ENCODE measurements at regions not wholly inside any gene's neighbourhood (a gene's known extent, or its start where the extent isn't known, plus 50 kb on each side); places are given as distances from the start of the nearest gene placed in this dataset.
A peak's percentile ranks its signal among the peaks of the same experiment; 100 is the strongest.

GRCh38 chr13:77838271-77838670 is 80.4 kb downstream of the EDNRB start:
- no peak overlapping the region for H3K4me3 ChIP-seq (ENCODE audit: low read length)
- peaks cover 5% of the 10 kb centered on the region for H3K4me1 ChIP-seq (ENCODE audit: insufficient read depth, low read length)

GRCh38 chr13:77836423-77836822 is 82.2 kb downstream of the EDNRB start:
- Histone ChIP-seq H3K9me3 (ENCODE audit: insufficient read depth, low read depth, low read length) (peaks cover 10% of the 10 kb centered on the region), H3K27me3 (ENCODE audit: insufficient read depth, low read length) (no peaks in the 10 kb centered on the region), H3K36me3 (ENCODE audit: insufficient read depth, low read length) (no peaks in the 10 kb centered on the region), H3K4me3 (ENCODE audit: low read length) (no peak overlapping the region), H3K27ac (ENCODE audit: low read depth, low read length) (no peak overlapping the region), H3K4me1 (ENCODE audit: insufficient read depth, low read length) (peaks cover 6% of the 10 kb centered on the region), H3K9ac (ENCODE audit: low read depth, low read length) (no peak overlapping the region)
- WGBS: 98% methylated on average over 3 of the region's 3 CpGs

More at GRCh38 chr13:77838271-77838670, 80.4 kb downstream of the EDNRB start:
- WGBS: 91% methylated on average over 2 of the region's 2 CpGs
- H3K9me3 ChIP-seq (ENCODE audit: insufficient read depth, low read depth, low read length): peaks cover 10% of the 10 kb centered on the region
- H3K36me3 ChIP-seq (ENCODE audit: insufficient read depth, low read length): no peaks in the 10 kb centered on the region
- H3K9ac ChIP-seq (ENCODE audit: low read depth, low read length): no peak overlapping the region
- no peak overlapping the region for H3K27ac ChIP-seq (ENCODE audit: low read depth, low read length)
- no peaks in the 10 kb centered on the region for H3K27me3 ChIP-seq (ENCODE audit: insufficient read depth, low read length)

GRCh38 chr13:77833331-77833863 is 85.2 kb downstream of the EDNRB start:
- peaks cover 6% of the 10 kb centered on the region for H3K4me1 ChIP-seq (ENCODE audit: insufficient read depth, low read length)
- H3K27me3 ChIP-seq (ENCODE audit: insufficient read depth, low read length): no peaks in the 10 kb centered on the region
- H3K27ac ChIP-seq (ENCODE audit: low read depth, low read length): no peak overlapping the region
- H3K36me3 ChIP-seq (ENCODE audit: insufficient read depth, low read length): no peaks in the 10 kb centered on the region
- H3K9me3 ChIP-seq (ENCODE audit: insufficient read depth, low read depth, low read length): peaks cover 5% of the 10 kb centered on the region
- H3K4me3 ChIP-seq (ENCODE audit: low read length): no peak overlapping the region
- no CpG with 5 or more reads among the region's 2 CpGs for WGBS
- no peak overlapping the region for H3K9ac ChIP-seq (ENCODE audit: low read depth, low read length)

GRCh38 chr13:77832339-77833100 is 86.1 kb downstream of the EDNRB start:
- Histone ChIP-seq H3K27ac (ENCODE audit: low read depth, low read length) (peak overlapping the region; percentile 26; the same call in 1 of the 2 replicates), H3K9me3 (ENCODE audit: insufficient read depth, low read depth, low read length) (no peaks in the 10 kb centered on the region), H3K9ac (ENCODE audit: low read depth, low read length) (no peak overlapping the region), H3K4me3 (ENCODE audit: low read length) (no peak overlapping the region), H3K4me1 (ENCODE audit: insufficient read depth, low read length) (peaks cover 6% of the 10 kb centered on the region), H3K36me3 (ENCODE audit: insufficient read depth, low read length) (no peaks in the 10 kb centered on the region), H3K27me3 (ENCODE audit: insufficient read depth, low read length) (no peaks in the 10 kb centered on the region)
- WGBS: 94% methylated on average over 2 of the region's 2 CpGs

- Histone ChIP-seq H3K27ac (ENCODE audit: low read depth, low read length) (no peak overlapping the region), H3K9me3 (ENCODE audit: insufficient read depth, low read depth, low read length) (no peaks in the 10 kb centered on the region), H3K4me1 (ENCODE audit: insufficient read depth, low read length) (peaks cover 6% of the 10 kb centered on the region), H3K4me3 (ENCODE audit: low read length) (no peak overlapping the region), H3K9ac (ENCODE audit: low read depth, low read length) (no peak overlapping the region), H3K27me3 (ENCODE audit: insufficient read depth, low read length) (no peaks in the 10 kb centered on the region), H3K36me3 (ENCODE audit: insufficient read depth, low read length) (no peaks in the 10 kb centered on the region)
- WGBS: 95% methylated on average over 5 of the region's 5 CpGs
Measured at GRCh38 chr13:77831866-77832265, 86.8 kb downstream of the EDNRB start.

- H3K36me3 ChIP-seq (ENCODE audit: insufficient read depth, low read length): no peaks in the 10 kb centered on the region
- H3K4me3 ChIP-seq (ENCODE audit: low read length): no peak overlapping the region
- peaks cover 6% of the 10 kb centered on the region for H3K4me1 ChIP-seq (ENCODE audit: insufficient read depth, low read length)
- H3K27me3 ChIP-seq (ENCODE audit: insufficient read depth, low read length): no peaks in the 10 kb centered on the region
- H3K9ac ChIP-seq (ENCODE audit: low read depth, low read length): no peak overlapping the region
- no peaks in the 10 kb centered on the region for H3K9me3 ChIP-seq (ENCODE audit: insufficient read depth, low read depth, low read length)
- no peak overlapping the region for H3K27ac ChIP-seq (ENCODE audit: low read depth, low read length)
Measured at GRCh38 chr13:77829963-77830362, 88.7 kb downstream of the EDNRB start.

- Histone ChIP-seq H3K27ac (ENCODE audit: low read depth, low read length) (no peak overlapping the region), H3K9me3 (ENCODE audit: insufficient read depth, low read depth, low read length) (no peaks in the 10 kb centered on the region), H3K27me3 (ENCODE audit: insufficient read depth, low read length) (no peaks in the 10 kb centered on the region), H3K4me3 (ENCODE audit: low read length) (no peak overlapping the region), H3K36me3 (ENCODE audit: insufficient read depth, low read length) (no peaks in the 10 kb centered on the region), H3K4me1 (ENCODE audit: insufficient read depth, low read length) (peaks cover 6% of the 10 kb centered on the region), H3K9ac (ENCODE audit: low read depth, low read length) (no peak overlapping the region)
Measured at GRCh38 chr13:77828799-77829198, 89.8 kb downstream of the EDNRB start.

GRCh38 chr13:77827332-77827731 is 91.3 kb downstream of the EDNRB start:
- H3K36me3 ChIP-seq (ENCODE audit: insufficient read depth, low read length): no peaks in the 10 kb centered on the region
- H3K27me3 ChIP-seq (ENCODE audit: insufficient read depth, low read length): no peaks in the 10 kb centered on the region
- H3K9ac ChIP-seq (ENCODE audit: low read depth, low read length): no peak overlapping the region
- H3K4me1 ChIP-seq (ENCODE audit: insufficient read depth, low read length): no peaks in the 10 kb centered on the region
- no peak overlapping the region for H3K27ac ChIP-seq (ENCODE audit: low read depth, low read length)
- no peak overlapping the region for H3K4me3 ChIP-seq (ENCODE audit: low read length)
- WGBS: 98% methylated on average over 2 of the region's 5 CpGs
- no peaks in the 10 kb centered on the region for H3K9me3 ChIP-seq (ENCODE audit: insufficient read depth, low read depth, low read length)

GRCh38 chr13:77820431-77821149 is 98.0 kb downstream of the EDNRB start:
- 93% methylated on average over 3 of the region's 4 CpGs for WGBS
- no peaks in the 10 kb centered on the region for H3K4me1 ChIP-seq (ENCODE audit: insufficient read depth, low read length)
- H3K27ac ChIP-seq (ENCODE audit: low read depth, low read length): no peak overlapping the region

GRCh38 chr13:77817521-77817920 is 101.1 kb downstream of the EDNRB start:
- Histone ChIP-seq H3K4me3 (ENCODE audit: low read length) (no peak overlapping the region), H3K27me3 (ENCODE audit: insufficient read depth, low read length) (no peaks in the 10 kb centered on the region), H3K27ac (ENCODE audit: low read depth, low read length) (no peak overlapping the region), H3K4me1 (ENCODE audit: insufficient read depth, low read length) (no peaks in the 10 kb centered on the region), H3K36me3 (ENCODE audit: insufficient read depth, low read length) (no peaks in the 10 kb centered on the region), H3K9ac (ENCODE audit: low read depth, low read length) (no peak overlapping the region), H3K9me3 (ENCODE audit: insufficient read depth, low read depth, low read length) (no peaks in the 10 kb centered on the region)
- 81% methylated on average over 2 of the region's 2 CpGs for WGBS

More at GRCh38 chr13:77820431-77821149, 98.0 kb downstream of the EDNRB start:
- no peaks in the 10 kb centered on the region for H3K27me3 ChIP-seq (ENCODE audit: insufficient read depth, low read length)
- no peaks in the 10 kb centered on the region for H3K36me3 ChIP-seq (ENCODE audit: insufficient read depth, low read length)
- no peak overlapping the region for H3K9ac ChIP-seq (ENCODE audit: low read depth, low read length)
- H3K4me3 ChIP-seq (ENCODE audit: low read length): no peak overlapping the region
- H3K9me3 ChIP-seq (ENCODE audit: insufficient read depth, low read depth, low read length): no peaks in the 10 kb centered on the region

- H3K9ac ChIP-seq (ENCODE audit: low read depth, low read length): no peak overlapping the region
- H3K4me3 ChIP-seq (ENCODE audit: low read length): no peak overlapping the region
- H3K36me3 ChIP-seq (ENCODE audit: insufficient read depth, low read length): no peaks in the 10 kb centered on the region
- WGBS: 98% methylated on average over 4 of the region's 5 CpGs
- no peaks in the 10 kb centered on the region for H3K27me3 ChIP-seq (ENCODE audit: insufficient read depth, low read length)
- no peaks in the 10 kb centered on the region for H3K9me3 ChIP-seq (ENCODE audit: insufficient read depth, low read depth, low read length)
- no peak overlapping the region for H3K27ac ChIP-seq (ENCODE audit: low read depth, low read length)
- no peaks in the 10 kb centered on the region for H3K4me1 ChIP-seq (ENCODE audit: insufficient read depth, low read length)
Measured at GRCh38 chr13:77815330-77815729, 103.3 kb downstream of the EDNRB start.

Measured in HUES64 (cell line).